Upper lobe of left lung (tissue), 6 donors: ENCODE measurements at regions not wholly inside any gene's neighbourhood (a gene's known extent, or its start where the extent isn't known, plus 50 kb on each side); places are given as distances from the start of the nearest gene placed in this dataset.

ENCODE experiments used
- ATAC-seq, 2 donors: fragments of 200-7000 bp; cut with Tn5 transposase; one replicate each; pipeline ENCODE4 v1.9.1; 2022; ENCODE audit warnings: mild to moderate bottlenecking in 2 of 2, moderate library complexity in 2 of 2; ENCODE audit not compliant: low FRiP score in 2 of 2
- DNase-seq, 2 donors: peaks; one replicate each; pipeline ENCODE4 v3.0.0-alpha.2; 2019 to 2020
- H3K27ac ChIP-seq, 4 donors: fragments of 200-600 bp; sonication (generic); one replicate each; pipeline ENCODE4 v1.5.1; 2016 to 2019
- H3K27me3 ChIP-seq, 4 donors: fragments of 200-600 bp; sonication (generic); one replicate each; pipeline ENCODE4 v1.5.1; 2017 to 2019
- H3K36me3 ChIP-seq, 4 donors: fragments of 200-600 bp; sonication (generic); one replicate each; pipeline ENCODE4 v1.5.1; 2016 to 2019
- H3K4me1 ChIP-seq, 4 donors: fragments of 200-600 bp; sonication (generic); one replicate each; pipeline ENCODE4 v1.5.1; 2018 to 2019
- H3K4me3 ChIP-seq, 4 donors: fragments of 200-600 bp; sonication (generic); one replicate each; pipeline ENCODE4 v1.5.1; 2017 to 2019; ENCODE audit warnings: mild to moderate bottlenecking in 2 of 4, moderate library complexity in 1 of 4
- H3K9me3 ChIP-seq, 4 donors: fragments of 200-600 bp; sonication (generic); one replicate each; pipeline ENCODE4 v1.5.1; 2018 to 2019
- EP300 ChIP-seq, 4 donors: sonication (generic); formaldehyde crosslinking; IDR thresholded peaks; one replicate each; pipeline ENCODE4 v1.5.1; 2017; ENCODE audit warnings: antibody characterized with exemption in 4 of 4, control low read depth in 2 of 4
- POLR2A ChIP-seq, 4 donors: fragments of 450-650 bp; IDR thresholded peaks; one replicate each; pipeline ENCODE4 v1.5.1; 2016 to 2017; ENCODE audit warnings: antibody characterized with exemption in 4 of 4, mild to moderate bottlenecking in 2 of 4
- POLR2AphosphoS5 ChIP-seq, 2 donors: sonication (generic); formaldehyde crosslinking; IDR thresholded peaks; one replicate each; pipeline ENCODE4 v1.5.1; 2017; ENCODE audit warnings: antibody characterized with exemption in 2 of 2
- WGBS, 2 donors: methylation state at CpG; one replicate each; pipeline ENCODE4 v1.1.5; 2017 to 2018; 5-methylcytosine and 5-hydroxymethylcytosine counted together
- TF ChIP-seq, protein P1 (sequence below), 6 experiments: fragments of 450-650 bp in 4 of 6; fragments of 200-600 bp in 2 of 6; sonication (generic) in 2 of 6; IDR thresholded peaks; one replicate each; pipeline ENCODE4 v1.5.1; 2016 to 2019; ENCODE audit warnings: antibody characterized with exemption in 6 of 6
- donor health status: DM: no; HTN: no; CAD: no; lungs with moderate emphysema.
- donor health status: DM: no; HTN: yes; CAD: no; lungs with severe emphysema.

DNA sequence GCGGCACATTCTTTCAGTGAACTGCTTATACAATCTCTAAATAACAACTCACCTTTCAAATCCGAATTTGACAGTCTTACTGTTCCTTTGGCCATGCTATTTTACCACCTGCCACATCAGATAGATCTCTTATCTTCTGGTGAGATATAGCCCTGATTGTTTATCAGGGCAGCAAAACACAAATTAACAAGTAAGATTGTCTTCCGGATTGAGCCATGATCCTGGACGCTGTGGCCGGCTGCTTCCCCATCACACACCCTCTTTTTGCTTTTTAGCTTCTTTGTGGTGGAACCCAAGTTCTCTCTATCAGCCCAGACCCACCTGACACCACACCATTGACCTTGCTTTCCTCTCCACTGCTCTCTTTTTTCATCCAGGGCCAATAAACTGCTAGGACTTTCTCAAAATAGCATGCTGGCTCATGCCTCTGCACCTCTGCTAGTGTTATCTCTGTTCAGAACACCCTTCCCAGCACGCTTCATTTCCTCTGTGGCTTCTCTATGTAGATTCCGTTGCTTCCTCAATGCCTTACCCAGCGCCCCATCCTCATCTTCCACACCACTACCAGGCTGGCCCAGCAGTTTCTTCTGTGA, 111.8 kb upstream of the CNTNAP5 start:
- no peak for DNase-seq
- H3K27ac ChIP-seq, result no peak overlapping the region
- no peaks in the 10 kb centered on the region for H3K27me3 ChIP-seq
- TF ChIP-seq EP300 (IDR thresholded peaks at IDR 0.05), result no peak
- TF ChIP-seq, protein P1, sequence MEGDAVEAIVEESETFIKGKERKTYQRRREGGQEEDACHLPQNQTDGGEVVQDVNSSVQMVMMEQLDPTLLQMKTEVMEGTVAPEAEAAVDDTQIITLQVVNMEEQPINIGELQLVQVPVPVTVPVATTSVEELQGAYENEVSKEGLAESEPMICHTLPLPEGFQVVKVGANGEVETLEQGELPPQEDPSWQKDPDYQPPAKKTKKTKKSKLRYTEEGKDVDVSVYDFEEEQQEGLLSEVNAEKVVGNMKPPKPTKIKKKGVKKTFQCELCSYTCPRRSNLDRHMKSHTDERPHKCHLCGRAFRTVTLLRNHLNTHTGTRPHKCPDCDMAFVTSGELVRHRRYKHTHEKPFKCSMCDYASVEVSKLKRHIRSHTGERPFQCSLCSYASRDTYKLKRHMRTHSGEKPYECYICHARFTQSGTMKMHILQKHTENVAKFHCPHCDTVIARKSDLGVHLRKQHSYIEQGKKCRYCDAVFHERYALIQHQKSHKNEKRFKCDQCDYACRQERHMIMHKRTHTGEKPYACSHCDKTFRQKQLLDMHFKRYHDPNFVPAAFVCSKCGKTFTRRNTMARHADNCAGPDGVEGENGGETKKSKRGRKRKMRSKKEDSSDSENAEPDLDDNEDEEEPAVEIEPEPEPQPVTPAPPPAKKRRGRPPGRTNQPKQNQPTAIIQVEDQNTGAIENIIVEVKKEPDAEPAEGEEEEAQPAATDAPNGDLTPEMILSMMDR (IDR thresholded peaks at IDR 0.05), result no peak
- no peak for TF ChIP-seq POLR2A (IDR thresholded peaks at IDR 0.05)
- no peak for TF ChIP-seq POLR2AphosphoS5 (IDR thresholded peaks at IDR 0.05)
- no peak overlapping the region for H3K4me3 ChIP-seq
- H3K9me3 ChIP-seq, result no peaks in the 10 kb centered on the region
- 39 to 44% methylated on average over 8 of the region's 8 CpGs for WGBS, 2 donors
- H3K36me3 ChIP-seq, result no peaks in the 10 kb centered on the region
- H3K4me1 ChIP-seq, result no peaks in the 10 kb centered on the region
- ATAC-seq, result peak in 1 of 2 donors; percentile 26

DNA sequence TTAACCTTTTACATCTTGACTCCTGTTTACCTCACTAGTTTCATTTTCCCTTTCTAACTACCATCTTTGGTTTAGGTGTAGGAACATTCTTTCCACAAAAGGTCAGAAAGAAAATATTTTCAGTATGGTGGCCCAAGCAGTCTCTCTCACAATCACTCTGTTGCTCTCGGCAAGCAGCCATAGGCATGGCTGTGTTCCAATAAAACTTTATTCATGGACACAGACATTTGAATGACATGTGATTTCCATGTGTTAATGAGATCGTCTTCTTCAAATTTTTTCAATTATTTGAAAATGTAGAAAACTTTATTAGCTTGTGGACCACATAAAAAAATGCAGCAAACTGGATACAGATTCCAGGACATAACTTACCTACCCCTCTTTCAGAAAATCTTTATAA, 109.7 kb upstream of the CNTNAP5 start:
- H3K27ac ChIP-seq, result no peak overlapping the region
- no peaks in the 10 kb centered on the region for H3K9me3 ChIP-seq
- H3K27me3 ChIP-seq, result no peaks in the 10 kb centered on the region
- H3K4me1 ChIP-seq, result no peaks in the 10 kb centered on the region
- 83 to 89% methylated on average over 2 of the region's 2 CpGs for WGBS, 2 donors
- no peak overlapping the region for H3K4me3 ChIP-seq
- no peaks in the 10 kb centered on the region for H3K36me3 ChIP-seq
- DNase-seq (no peak), ATAC-seq (no peak)
- no peak for TF ChIP-seq POLR2A (IDR thresholded peaks at IDR 0.05)
- TF ChIP-seq, protein P1 (IDR thresholded peaks at IDR 0.05), result no peak
- TF ChIP-seq POLR2AphosphoS5 (IDR thresholded peaks at IDR 0.05), result no peak
- TF ChIP-seq EP300 (IDR thresholded peaks at IDR 0.05), result no peak

DNA sequence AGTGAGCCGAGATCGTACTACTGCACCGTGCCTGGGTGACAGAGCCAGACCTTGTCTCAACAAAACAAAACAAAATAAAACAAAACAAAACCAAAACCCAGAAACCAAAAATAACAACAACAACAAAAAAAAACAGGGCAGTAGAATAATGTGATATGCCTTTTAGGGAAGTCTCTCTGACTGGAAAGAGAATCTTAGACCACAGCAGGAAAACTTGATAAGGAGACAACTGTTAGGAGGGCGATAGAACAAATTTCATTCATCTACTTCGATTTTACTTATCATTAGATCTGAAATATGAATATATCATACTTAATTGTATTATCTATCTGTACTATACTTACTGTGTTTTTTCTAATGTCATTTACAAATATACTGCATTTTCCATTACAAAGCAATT, 109.0 kb upstream of the CNTNAP5 start:
- DNase-seq (no peak), ATAC-seq (no peak)
- TF ChIP-seq, protein P1 (IDR thresholded peaks at IDR 0.05), result no peak
- no peak for TF ChIP-seq POLR2A (IDR thresholded peaks at IDR 0.05)
- TF ChIP-seq EP300 (IDR thresholded peaks at IDR 0.05), result no peak
- TF ChIP-seq POLR2AphosphoS5 (IDR thresholded peaks at IDR 0.05), result no peak
- Histone ChIP-seq H3K9me3 (no peaks in the 10 kb centered on the region), H3K4me3 (no peak overlapping the region), H3K4me1 (no peaks in the 10 kb centered on the region), H3K36me3 (no peaks in the 10 kb centered on the region), H3K27ac (no peak overlapping the region), H3K27me3 (no peaks in the 10 kb centered on the region)
- WGBS, 2 donors, result 56 to 68% methylated on average over 5 of the region's 5 CpGs

DNA sequence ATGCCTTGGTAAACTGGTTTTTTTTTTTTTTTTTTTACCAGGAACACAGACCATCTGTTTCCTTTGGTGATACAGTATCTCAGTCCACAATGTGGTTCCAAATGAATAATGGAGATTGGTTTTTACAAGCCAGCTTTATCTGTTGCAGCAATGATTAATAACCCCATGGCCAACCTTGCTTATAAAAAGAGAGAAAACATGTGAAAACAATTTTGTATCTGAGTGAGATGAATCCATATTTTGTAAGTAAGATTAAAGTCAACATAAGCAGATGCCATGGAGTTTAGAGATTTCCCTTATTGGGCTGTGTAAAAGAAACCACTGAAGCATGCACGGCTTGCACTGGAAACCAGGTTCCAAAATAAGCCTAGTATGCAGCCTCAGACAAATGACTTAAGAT, 108.6 kb upstream of the CNTNAP5 start:
- H3K27ac ChIP-seq, result no peak overlapping the region
- DNase-seq, result no peak
- H3K36me3 ChIP-seq, result no peaks in the 10 kb centered on the region
- no peaks in the 10 kb centered on the region for H3K9me3 ChIP-seq
- H3K4me1 ChIP-seq, result no peaks in the 10 kb centered on the region
- TF ChIP-seq, protein P1 (IDR thresholded peaks at IDR 0.05), result no peak
- no peak for TF ChIP-seq POLR2AphosphoS5 (IDR thresholded peaks at IDR 0.05)
- no peak for TF ChIP-seq POLR2A (IDR thresholded peaks at IDR 0.05)
- no peak for TF ChIP-seq EP300 (IDR thresholded peaks at IDR 0.05)
- no peaks in the 10 kb centered on the region for H3K27me3 ChIP-seq
- no peak for ATAC-seq
- H3K4me3 ChIP-seq, result no peak overlapping the region
- WGBS, 2 donors, result 32 to 39% methylated on average over 1 of the region's 1 CpG

DNA sequence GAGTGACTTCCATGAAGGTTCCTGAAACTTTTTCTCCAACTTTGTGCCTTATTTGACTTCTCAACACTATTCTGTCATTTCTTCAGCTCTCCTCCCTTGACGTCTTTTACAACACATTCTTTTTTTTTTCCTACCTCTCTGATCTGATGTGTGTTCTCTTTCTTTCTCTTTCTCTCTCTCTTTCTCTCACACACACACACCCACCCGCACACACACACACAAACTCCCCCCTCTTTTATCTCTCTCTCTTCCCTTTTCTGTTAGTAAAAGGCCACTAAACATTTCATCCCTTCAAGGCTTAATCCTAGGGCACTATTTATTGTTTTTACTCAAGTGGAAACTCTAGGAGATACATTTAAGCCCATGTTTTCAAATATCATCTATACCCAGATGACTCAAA, 107.8 kb upstream of the CNTNAP5 start:
- DNase-seq (no peak), ATAC-seq (no peak)
- Histone ChIP-seq H3K27ac (no peak overlapping the region), H3K36me3 (no peaks in the 10 kb centered on the region), H3K9me3 (no peaks in the 10 kb centered on the region), H3K27me3 (no peaks in the 10 kb centered on the region), H3K4me3 (no peak overlapping the region), H3K4me1 (no peaks in the 10 kb centered on the region)
- WGBS, 2 donors, result 35 to 60% methylated on average over 2 of the region's 2 CpGs
- no peak for TF ChIP-seq EP300 (IDR thresholded peaks at IDR 0.05)
- TF ChIP-seq POLR2AphosphoS5 (IDR thresholded peaks at IDR 0.05), result no peak
- no peak for TF ChIP-seq POLR2A (IDR thresholded peaks at IDR 0.05)
- TF ChIP-seq, protein P1 (IDR thresholded peaks at IDR 0.05), result no peak
